ENCODE measurements at regions not wholly inside any gene's neighbourhood (a gene's known extent, or its start where the extent isn't known, plus 50 kb on each side); places are given as distances from the start of the nearest gene placed in this dataset.

GRCh38 chr5:2267991-2268390 lies 385.3 kb upstream of the IRX4 start:
- TF ChIP-seq CTCF (conservative IDR thresholded peaks at IDR 0.05; ENCODE audit: low read length): no peak
- H3K4me3 ChIP-seq (ENCODE audit: low read length): no peak overlapping the region
- no peak for DNase-seq (ENCODE audit: low read depth)

GRCh38 chr5:2266641-2267240 lies 384.0 kb upstream of the IRX4 start:
- no peak for DNase-seq (ENCODE audit: low read depth)
- TF ChIP-seq CTCF (conservative IDR thresholded peaks at IDR 0.05; ENCODE audit: low read length): no peak
- no peak overlapping the region for H3K4me3 ChIP-seq (ENCODE audit: low read length)

- TF ChIP-seq CTCF (conservative IDR thresholded peaks at IDR 0.05; ENCODE audit: low read length): no peak
- no peak for DNase-seq (ENCODE audit: low read depth)
Observed at GRCh38 chr5:2265341-2265740, 382.6 kb upstream of the IRX4 start.

GRCh38 chr5:2263763-2264162 lies 381.0 kb upstream of the IRX4 start:
- DNase-seq (ENCODE audit: low read depth): no peak
- H3K4me3 ChIP-seq (ENCODE audit: low read length): no peak overlapping the region
- TF ChIP-seq CTCF (conservative IDR thresholded peaks at IDR 0.05; ENCODE audit: low read length): no peak

More at GRCh38 chr5:2265341-2265740, 382.6 kb upstream of the IRX4 start:
- H3K4me3 ChIP-seq (ENCODE audit: low read length): no peak overlapping the region

GRCh38 chr5:2262620-2263019 lies 379.9 kb upstream of the IRX4 start:
- no peak overlapping the region for H3K4me3 ChIP-seq (ENCODE audit: low read length)
- no peak for DNase-seq (ENCODE audit: low read depth)
- TF ChIP-seq CTCF (conservative IDR thresholded peaks at IDR 0.05; ENCODE audit: low read length): no peak

- TF ChIP-seq CTCF (conservative IDR thresholded peaks at IDR 0.05; ENCODE audit: low read length): no peak
- H3K4me3 ChIP-seq (ENCODE audit: low read length): no peak overlapping the region
- DNase-seq (ENCODE audit: low read depth): no peak
Observed at GRCh38 chr5:2261004-2261703, 378.4 kb upstream of the IRX4 start.

Data from AG10803 (cell line).